Activated naive CD4-positive, alpha-beta T cell treated with anti-CD3 and anti-CD28 coated beads, Interleukin-2, amount 50 U/mL, for 16 hours (primary cell): ENCODE measurements at regions not wholly inside any gene's neighbourhood (a gene's known extent, or its start where the extent isn't known, plus 50 kb on each side); places are given as distances from the start of the nearest gene placed in this dataset.

ENCODE experiments used
- DNase-seq: peaks from one replicate; pipeline ENCODE4 v3.0.0-alpha.2; 2020

GRCh38 chr20:22652681-22653588, 68.6 kb upstream of the FOXA2 start:
- no peak for DNase-seq

- no peak for DNase-seq
Measured at GRCh38 chr20:22653658-22654642, 69.6 kb upstream of the FOXA2 start.

GRCh38 chr20:22663528-22664025, 79.2 kb upstream of the FOXA2 start:
- DNase-seq = no peak

- no peak for DNase-seq
Measured at GRCh38 chr20:22667198-22667597, 82.8 kb upstream of the FOXA2 start.

GRCh38 chr20:22672191-22672590, 87.8 kb upstream of the FOXA2 start:
- DNase-seq = no peak

GRCh38 chr20:22673467-22673866, 89.1 kb upstream of the FOXA2 start:
- DNase-seq = no peak

GRCh38 chr20:22675341-22675740, 91.0 kb upstream of the FOXA2 start:
- no peak for DNase-seq

- DNase-seq = no peak
Measured at GRCh38 chr20:22678678-22679077, 94.3 kb upstream of the FOXA2 start.

GRCh38 chr20:22679197-22679596, 94.8 kb upstream of the FOXA2 start:
- no peak for DNase-seq

GRCh38 chr20:22680031-22680740, 95.8 kb upstream of the FOXA2 start:
- no peak for DNase-seq

- no peak for DNase-seq
Measured at GRCh38 chr20:22681591-22682248, 97.3 kb upstream of the FOXA2 start.

- no peak for DNase-seq
Measured at GRCh38 chr20:22682381-22682780, 98.0 kb upstream of the FOXA2 start.

- no peak for DNase-seq
Measured at GRCh38 chr20:22684072-22684762, 99.8 kb upstream of the FOXA2 start.

GRCh38 chr20:22684763-22685443, 100.5 kb upstream of the FOXA2 start:
- no peak for DNase-seq

GRCh38 chr20:22686097-22686496, 101.7 kb upstream of the FOXA2 start:
- no peak for DNase-seq

- no peak for DNase-seq
Measured at GRCh38 chr20:22687676-22688349, 103.4 kb upstream of the FOXA2 start.

GRCh38 chr20:22688485-22688884, 104.1 kb upstream of the FOXA2 start:
- no peak for DNase-seq

GRCh38 chr20:22689266-22689665, 104.9 kb upstream of the FOXA2 start:
- DNase-seq = no peak

GRCh38 chr20:22690000-22690399, 105.6 kb upstream of the FOXA2 start:
- DNase-seq = no peak

- DNase-seq = no peak
Measured at GRCh38 chr20:22690616-22691179, 106.3 kb upstream of the FOXA2 start.
